GM12891 (cell line): ENCODE measurements at regions not wholly inside any gene's neighbourhood (a gene's known extent, or its start where the extent isn't known, plus 50 kb on each side); places are given as distances from the start of the nearest gene placed in this dataset.

Source experiments
- POLR2A ChIP-seq: IDR thresholded peaks from 2 replicates; pipeline ENCODE4 v1.6.1; 2011; ENCODE audit warnings: low read depth, low read length, control low read depth
- POLR2AphosphoS5 ChIP-seq: IDR thresholded peaks from 2 replicates; pipeline ENCODE4 v1.6.1; 2011; ENCODE audit warnings: low read depth, low read length, control low read depth
- POU2F2 ChIP-seq: IDR thresholded peaks from 2 replicates; pipeline ENCODE4 v1.6.1; 2011; ENCODE audit warnings: low read depth, mild to moderate bottlenecking, control low read depth, low read length, moderate library complexity
- SPI1 ChIP-seq: IDR thresholded peaks from 2 replicates; pipeline ENCODE4 v1.6.1; 2011; ENCODE audit warnings: low read depth, low read length, control low read depth

GRCh38 chr9:89980600-89980999, 375.8 kb downstream of the GADD45G start:
- TF ChIP-seq POU2F2 (no peak), SPI1 (no peak), POLR2A (no peak), POLR2AphosphoS5 (no peak)
